ENCODE measurements at regions not wholly inside any gene's neighbourhood (a gene's known extent, or its start where the extent isn't known, plus 50 kb on each side); places are given as distances from the start of the nearest gene placed in this dataset.

GRCh38 chr3:76505202-76505845 lies 534.6 kb upstream of the ROBO2 start:
- no peak overlapping the region for H3K4me3 ChIP-seq
- no peaks in the 10 kb centered on the region for H3K36me3 ChIP-seq
- DNase-seq (ENCODE audit: low spot score) (no peak), ATAC-seq (ENCODE audit: insufficient number of reproducible peaks, low FRiP score, low read depth) (no peak)
- no peak for TF ChIP-seq CTCF (IDR thresholded peaks at IDR 0.05)
- no peaks in the 10 kb centered on the region for H3K4me1 ChIP-seq (ENCODE audit: control insufficient read depth in 1 of 2, low read depth in 2 of 2)
- no peaks in the 10 kb centered on the region for H3K27me3 ChIP-seq (replicated peaks; ENCODE audit: insufficient read depth)
- H3K9me3 ChIP-seq = no peaks in the 10 kb centered on the region
- no peak overlapping the region for H3K27ac ChIP-seq

GRCh38 chr3:76509179-76509830 lies 530.6 kb upstream of the ROBO2 start:
- DNase-seq (ENCODE audit: low spot score) (no peak), ATAC-seq (ENCODE audit: insufficient number of reproducible peaks, low FRiP score, low read depth) (no peak)
- no peak overlapping the region for H3K4me3 ChIP-seq
- no peaks in the 10 kb centered on the region for H3K36me3 ChIP-seq
- no peaks in the 10 kb centered on the region for H3K4me1 ChIP-seq (ENCODE audit: control insufficient read depth in 1 of 2, low read depth in 2 of 2)
- no peak for TF ChIP-seq CTCF (IDR thresholded peaks at IDR 0.05)
- no peak overlapping the region for H3K27ac ChIP-seq
- no peaks in the 10 kb centered on the region for H3K27me3 ChIP-seq (replicated peaks; ENCODE audit: insufficient read depth)
- no peaks in the 10 kb centered on the region for H3K9me3 ChIP-seq

GRCh38 chr3:76514836-76515235 lies 525.1 kb upstream of the ROBO2 start:
- no peaks in the 10 kb centered on the region for H3K9me3 ChIP-seq
- H3K27me3 ChIP-seq (replicated peaks; ENCODE audit: insufficient read depth) = no peaks in the 10 kb centered on the region
- no peak overlapping the region for H3K27ac ChIP-seq
- no peaks in the 10 kb centered on the region for H3K4me1 ChIP-seq (ENCODE audit: control insufficient read depth in 1 of 2, low read depth in 2 of 2)
- TF ChIP-seq CTCF (IDR thresholded peaks at IDR 0.05) = no peak
- no peak overlapping the region for H3K4me3 ChIP-seq
- DNase-seq (ENCODE audit: low spot score) (no peak), ATAC-seq (ENCODE audit: insufficient number of reproducible peaks, low FRiP score, low read depth) (no peak)
- no peaks in the 10 kb centered on the region for H3K36me3 ChIP-seq

- H3K4me1 ChIP-seq (ENCODE audit: control insufficient read depth in 1 of 2, low read depth in 2 of 2) = no peaks in the 10 kb centered on the region
- no peaks in the 10 kb centered on the region for H3K36me3 ChIP-seq
- no peak for TF ChIP-seq CTCF (IDR thresholded peaks at IDR 0.05)
- ATAC-seq (ENCODE audit: insufficient number of reproducible peaks, low FRiP score, low read depth) (no peak), DNase-seq (ENCODE audit: low spot score) (no peak)
- H3K4me3 ChIP-seq = no peak overlapping the region
- H3K27me3 ChIP-seq (replicated peaks; ENCODE audit: insufficient read depth) = no peaks in the 10 kb centered on the region
- no peaks in the 10 kb centered on the region for H3K9me3 ChIP-seq
- no peak overlapping the region for H3K27ac ChIP-seq
Measured at GRCh38 chr3:76523337-76523736, 516.6 kb upstream of the ROBO2 start.

GRCh38 chr3:76525726-76526125 lies 514.2 kb upstream of the ROBO2 start:
- Histone ChIP-seq H3K9me3 (no peaks in the 10 kb centered on the region), H3K4me1 (ENCODE audit: control insufficient read depth in 1 of 2, low read depth in 2 of 2) (no peaks in the 10 kb centered on the region), H3K4me3 (no peak overlapping the region), H3K36me3 (no peaks in the 10 kb centered on the region), H3K27me3 (replicated peaks; ENCODE audit: insufficient read depth) (no peaks in the 10 kb centered on the region), H3K27ac (no peak overlapping the region)
- no peak for ATAC-seq (ENCODE audit: insufficient number of reproducible peaks, low FRiP score, low read depth)
- TF ChIP-seq CTCF (IDR thresholded peaks at IDR 0.05) = no peak
- DNase-seq (ENCODE audit: low spot score) = no peak

Measured in thoracic aorta (tissue), 2 donors.